IPS DF 4.7 (cell line): ENCODE measurements at regions not wholly inside any gene's neighbourhood (a gene's known extent, or its start where the extent isn't known, plus 50 kb on each side); places are given as distances from the start of the nearest gene placed in this dataset.

Experiments
- DNase-seq: peaks from one replicate; pipeline ENCODE4 v3.0.0-alpha.2; 2013; ENCODE audit warnings: low spot score; ENCODE audit errors: extremely low read depth

DNA sequence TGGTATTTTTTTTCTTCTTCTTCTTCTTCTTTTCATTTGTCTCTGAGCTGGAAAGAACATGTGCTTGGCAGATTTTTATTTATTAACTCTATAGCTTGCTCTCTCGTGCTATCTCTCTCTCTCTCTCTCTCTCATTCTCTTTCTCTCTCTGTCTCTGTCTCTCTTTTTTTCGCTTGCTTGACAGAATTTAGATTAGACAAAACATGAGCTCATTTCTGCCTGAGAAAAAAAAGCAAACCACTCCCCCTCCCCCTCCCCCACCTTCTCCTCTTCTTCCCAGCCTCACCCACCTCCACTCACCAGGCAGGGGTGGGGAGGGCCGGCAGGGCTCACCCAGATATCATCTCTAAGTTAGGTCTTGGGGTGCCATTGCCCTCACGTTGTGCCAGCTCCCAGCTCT is 81.5 kb downstream of the PJA1 start:
- no peak for DNase-seq

DNA sequence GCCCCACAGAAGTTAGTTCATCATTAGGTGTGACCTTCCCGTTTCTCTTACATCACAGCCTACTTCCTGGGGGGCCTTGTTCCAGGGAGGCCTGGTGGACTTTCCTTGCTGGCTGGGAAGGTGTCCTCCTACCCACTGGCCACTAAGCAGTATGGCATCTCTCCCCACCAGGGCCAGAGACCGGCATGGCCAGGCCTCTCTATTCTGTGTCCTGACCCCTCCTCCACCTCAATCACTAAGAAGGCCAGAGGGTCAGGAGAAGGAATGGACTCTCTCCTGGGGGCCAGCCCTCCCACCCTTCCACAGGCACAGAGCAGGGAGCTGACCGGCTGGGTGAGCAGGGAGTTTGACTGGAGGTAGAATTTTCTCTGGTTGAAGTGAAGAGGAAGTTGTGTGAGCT is 81.9 kb downstream of the PJA1 start:
- DNase-seq: no peak

DNA sequence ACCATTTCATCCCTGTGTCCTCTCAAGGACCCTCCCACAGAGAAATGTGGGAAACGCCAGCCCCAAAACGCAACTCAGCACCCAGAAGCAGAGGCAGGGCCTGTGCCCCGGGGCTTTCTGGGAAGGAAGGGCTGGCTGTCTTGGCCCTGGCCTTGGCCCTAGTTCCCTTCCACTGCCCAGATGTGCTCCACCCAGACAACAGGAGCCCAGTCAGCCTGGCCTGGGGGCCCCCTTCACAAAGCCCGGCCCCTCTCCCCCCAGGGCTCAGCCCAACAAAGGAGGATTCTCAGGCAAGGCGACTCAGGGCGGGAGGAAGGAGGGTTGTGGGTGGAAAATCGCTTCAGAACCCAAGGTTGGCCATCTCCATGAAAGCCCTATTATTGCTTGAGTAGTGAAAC is 82.5 kb downstream of the PJA1 start:
- no peak for DNase-seq

DNA sequence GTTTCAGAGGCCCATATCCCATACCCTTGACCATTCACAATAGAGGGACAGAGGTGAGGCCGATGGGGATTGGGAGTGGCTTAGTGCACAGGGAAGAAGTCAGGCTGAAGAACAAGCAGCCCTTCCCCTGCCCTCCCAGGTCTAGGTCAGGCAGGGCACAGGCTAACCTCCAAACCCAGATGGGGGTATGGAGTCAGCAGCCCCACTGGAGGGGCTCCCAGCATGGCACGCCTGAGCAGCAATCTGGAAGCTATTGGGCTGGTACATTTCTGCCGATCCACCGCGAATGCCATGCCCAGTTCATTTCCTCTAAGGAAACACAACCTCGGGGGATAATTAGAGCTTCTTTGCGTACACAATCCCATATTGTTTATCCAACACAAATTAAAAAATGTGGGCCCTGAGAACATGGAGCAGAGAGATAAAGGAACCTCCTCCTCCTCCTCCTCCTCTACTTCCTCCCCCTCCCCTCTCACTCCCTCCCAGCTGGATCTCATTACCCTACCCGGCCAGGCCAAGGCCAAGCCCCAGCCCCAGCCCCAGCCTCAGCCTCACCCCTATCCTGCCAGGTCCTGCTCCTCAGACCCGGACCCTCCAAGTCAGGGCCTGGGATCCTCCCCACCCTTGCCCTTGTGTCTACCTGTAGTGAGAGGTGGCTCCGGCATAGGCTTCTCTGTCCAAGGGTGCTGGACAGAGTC is 83.0 kb downstream of the PJA1 start:
- DNase-seq: no peak

DNA sequence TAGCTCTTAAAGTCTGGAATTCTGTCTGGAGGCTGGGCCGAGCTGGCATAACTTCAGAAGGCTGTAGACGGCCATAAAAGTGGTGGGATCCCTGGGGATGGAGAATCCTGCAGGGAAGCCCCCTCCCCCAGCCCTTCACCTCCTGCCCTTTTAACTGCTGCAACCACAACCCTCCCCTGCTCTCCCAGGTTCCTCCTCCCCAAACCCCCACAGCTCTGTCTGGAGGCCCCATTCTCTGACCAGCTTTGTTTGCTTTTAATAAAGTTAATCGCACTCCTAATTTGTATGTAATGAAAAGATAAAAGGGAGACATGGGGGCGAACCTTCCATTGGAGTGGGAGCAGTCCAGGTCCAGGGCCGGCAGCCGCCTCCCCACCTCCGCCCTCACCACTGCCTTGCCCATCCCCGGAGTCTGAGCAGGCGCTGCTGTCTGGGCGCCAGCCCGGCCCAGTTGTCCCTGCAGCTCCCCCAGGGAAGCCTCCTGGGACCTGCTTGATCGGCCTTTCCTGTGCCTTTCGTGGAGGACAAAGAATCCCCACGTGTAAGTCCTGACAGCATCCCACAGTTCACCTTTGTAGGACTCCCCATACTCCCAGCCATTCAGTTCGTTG is 84.3 kb downstream of the PJA1 start:
- no peak for DNase-seq

DNA sequence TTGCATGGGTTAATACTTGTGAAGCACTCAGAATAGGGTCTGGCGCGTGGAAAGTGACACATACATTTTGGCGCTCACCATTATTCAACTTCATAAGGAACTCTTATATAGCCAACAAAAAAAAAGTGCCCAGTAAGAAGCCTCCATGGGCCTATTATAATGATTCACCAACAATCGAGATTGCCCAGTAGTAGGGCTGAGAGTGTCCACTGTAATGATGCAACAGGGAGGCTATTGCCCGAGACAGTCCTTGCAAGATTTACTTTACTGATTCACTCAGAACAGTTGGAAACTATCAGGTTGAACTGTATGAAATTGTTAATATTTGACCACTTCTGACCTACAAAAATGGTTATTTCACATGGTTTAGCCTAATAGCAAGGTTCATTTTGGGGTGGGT is 86.0 kb downstream of the PJA1 start:
- no peak for DNase-seq

DNA sequence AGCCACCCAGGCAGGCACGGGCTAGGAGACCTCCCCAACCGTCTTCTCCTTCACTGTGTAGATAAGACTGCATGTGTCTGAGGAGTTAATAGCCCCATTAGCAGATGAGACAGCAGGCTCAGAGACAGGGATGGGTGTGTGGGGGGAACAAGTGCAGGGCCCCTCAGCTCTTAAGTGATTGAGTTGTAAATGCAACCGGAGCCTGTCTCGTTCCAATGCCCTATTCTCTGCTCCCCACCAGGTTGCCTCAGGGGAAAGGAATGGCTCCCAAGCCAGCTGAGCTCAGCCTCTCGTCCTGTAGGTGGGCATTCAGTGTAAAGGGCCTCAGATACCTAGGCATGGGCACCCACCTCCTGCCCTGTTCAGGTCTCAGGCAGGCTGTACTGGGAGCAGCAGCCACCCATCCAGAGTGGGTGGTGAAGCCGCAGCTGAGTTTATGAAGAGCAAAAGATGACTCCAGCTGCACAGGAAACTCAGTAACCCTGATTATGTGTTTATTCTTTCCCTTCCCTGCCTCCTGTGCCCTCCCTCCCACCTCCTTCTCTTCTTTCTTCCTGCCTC is 87.3 kb downstream of the PJA1 start:
- no peak for DNase-seq

DNA sequence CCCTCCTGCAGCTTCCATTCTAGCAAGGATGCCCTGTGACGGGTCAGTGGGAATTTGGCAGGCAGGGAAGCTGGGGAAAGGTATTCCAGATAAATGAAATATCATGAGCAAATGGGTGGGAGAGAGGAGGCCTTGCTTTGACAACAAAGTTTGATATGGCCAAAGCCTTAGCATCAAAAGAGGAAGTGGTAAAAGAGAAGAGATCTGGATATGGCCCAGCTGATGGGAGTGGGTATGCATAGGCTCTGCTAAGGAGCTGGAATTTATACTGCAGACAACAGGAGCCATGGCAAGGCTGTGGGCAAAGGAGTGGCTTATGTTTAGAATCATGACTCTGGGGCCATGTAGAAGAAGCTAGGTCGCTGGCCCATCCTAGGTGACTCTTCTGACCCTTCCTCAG is 89.2 kb downstream of the PJA1 start:
- no peak for DNase-seq

DNA sequence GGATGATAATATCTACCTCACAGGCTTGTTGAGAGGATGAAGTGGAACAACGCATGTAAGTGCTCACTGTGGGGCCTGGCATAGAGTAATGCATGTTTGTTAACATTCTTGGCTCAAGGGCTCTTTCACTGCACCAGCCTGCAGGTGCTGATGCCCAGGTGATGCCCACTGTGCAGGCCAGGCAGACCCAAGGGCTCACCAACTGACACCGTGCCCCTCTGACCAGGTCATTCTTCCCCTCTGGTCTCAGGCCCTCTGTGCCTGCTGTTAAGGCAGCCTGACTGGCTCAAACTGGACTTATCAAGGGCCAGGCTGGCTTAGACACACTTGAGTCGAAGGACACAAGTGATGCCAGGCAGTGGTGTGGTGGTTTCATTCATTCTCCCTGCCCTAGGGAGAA is 90.5 kb downstream of the PJA1 start:
- DNase-seq: no peak

DNA sequence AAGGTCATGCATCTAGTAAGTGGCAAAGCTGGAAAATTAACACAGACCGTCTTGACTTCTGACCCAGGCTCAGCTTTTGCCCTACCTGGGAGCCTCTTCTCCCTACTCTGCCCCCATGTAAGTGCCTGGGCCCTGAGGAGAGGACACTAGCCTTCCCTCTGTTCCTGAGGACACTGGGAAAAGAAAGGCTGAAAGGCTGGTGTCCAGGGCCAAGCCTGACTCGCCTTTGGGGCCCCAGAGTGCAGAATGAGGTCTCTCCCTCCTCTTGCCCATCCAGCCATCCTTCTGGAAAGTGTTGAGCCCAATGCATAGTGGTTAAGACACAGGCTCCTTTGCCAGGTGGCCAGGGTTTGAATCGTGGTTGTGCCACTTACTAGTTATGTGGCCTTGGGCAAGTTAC is 91.5 kb downstream of the PJA1 start:
- no peak for DNase-seq

DNA sequence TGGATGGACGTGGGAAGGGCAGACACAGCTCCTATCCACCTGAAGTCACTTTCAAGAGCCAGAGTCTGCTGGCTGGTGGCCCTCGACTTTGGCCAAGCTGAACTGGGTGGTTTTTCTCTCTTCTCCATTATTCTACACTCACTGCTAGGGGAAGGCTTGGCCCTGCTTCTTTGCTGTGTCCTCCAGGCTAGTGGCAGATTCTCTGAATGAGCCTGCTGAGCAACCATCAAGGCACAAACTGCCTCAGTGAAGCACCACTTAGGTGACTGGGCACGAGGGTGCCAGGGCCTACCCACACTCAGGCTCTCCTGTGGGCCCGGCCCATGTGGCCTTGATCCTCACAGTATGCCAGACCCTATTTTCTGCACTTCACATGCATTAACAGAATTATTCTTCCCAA is 92.0 kb downstream of the PJA1 start:
- no peak for DNase-seq

DNA sequence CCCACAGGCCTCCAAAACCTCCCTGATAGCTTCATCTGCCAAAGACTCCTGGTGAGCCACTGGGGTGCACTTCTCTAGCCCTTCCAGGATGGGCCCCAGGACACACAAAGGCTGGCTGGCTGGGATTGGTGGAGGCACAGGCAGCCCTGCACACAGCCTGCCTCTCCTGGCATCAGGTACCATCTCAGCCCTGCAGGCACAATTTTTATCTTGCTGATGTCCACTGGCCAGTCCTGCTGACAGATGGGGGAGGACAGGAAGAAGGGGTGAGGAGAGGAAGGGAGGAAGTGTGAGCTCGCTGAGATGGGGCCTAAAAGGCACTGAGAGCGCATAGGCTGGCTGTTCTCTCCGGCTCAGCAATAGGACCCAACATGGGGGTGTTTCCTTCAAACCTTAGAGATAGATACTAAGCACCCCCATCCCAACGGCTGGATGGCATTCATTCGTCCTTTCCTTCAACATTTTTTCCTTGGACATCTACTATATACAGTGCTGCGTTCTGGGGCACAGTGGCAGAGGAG is 92.7 kb downstream of the PJA1 start:
- no peak for DNase-seq

DNA sequence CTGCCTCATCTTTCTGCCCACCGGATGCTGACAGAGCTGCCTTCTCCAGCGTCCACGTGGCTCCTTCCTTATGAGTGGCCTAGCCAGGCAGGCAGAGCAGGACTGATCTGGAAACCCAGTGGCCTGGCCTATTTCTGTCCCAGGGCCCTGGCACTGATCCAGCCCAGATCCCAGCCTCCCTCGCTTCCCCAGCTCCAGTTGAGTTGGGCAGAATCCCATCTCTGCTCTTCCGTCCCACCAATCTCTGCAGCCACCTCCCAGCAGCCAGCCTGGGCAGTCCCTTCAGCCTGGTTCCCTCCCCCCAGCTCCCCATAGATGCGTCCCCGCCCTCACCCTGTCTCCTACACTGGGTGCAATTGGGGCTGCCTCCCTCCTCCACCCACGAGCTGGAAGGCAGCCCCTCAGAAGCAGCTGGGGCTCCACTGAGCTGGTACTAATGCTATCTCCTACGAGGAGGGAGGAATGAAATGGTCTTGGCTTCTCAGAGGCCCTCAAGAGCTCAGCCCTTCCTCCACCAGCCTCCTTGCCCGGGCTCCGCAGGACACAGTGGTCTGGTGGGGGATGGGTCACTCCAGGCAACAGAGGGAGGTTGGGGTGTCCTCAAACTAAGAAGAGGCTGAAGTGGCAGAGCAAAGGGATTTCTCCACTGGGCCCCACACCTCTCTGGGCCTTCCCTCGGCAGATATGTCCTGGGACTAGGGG is 94.2 kb downstream of the PJA1 start:
- no peak for DNase-seq

DNA sequence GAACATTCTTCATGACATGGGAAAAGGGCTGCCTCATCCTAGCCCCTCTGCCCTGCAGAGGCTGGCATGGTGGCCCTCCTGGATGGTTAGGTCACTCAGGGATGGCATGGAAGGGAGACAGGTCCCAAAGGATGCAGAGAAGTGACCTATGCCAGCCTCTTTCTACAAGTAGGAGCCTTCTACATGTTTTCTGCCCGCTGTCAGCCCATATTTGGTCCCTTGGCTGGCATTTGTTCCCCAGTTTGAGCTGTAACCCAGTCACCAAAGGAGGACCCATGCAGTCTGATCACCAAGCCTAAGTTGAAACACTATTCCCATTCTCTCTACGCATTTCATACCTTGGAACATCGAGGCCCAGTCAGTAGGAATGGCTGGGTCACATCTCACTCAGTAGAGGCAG is 95.4 kb downstream of the PJA1 start:
- DNase-seq: no peak

DNA sequence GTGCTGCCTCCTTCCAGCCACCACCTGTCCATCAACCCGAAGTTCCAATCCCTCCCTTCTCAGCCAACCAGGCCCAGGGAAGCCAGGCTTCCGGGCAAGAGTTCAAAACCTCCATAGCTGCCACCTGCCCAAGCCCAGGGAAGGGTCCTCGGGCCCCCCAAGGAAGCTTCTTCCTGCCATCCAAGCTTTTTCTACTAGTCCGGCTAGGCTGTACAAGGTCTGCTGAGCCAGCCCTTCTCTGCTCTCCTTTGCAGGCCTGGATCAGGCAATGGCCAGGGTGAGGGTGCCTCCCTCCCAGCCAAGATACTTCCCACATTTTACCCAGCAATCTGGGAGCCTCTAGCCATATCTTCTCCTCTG is 96.2 kb downstream of the PJA1 start:
- DNase-seq: no peak

DNA sequence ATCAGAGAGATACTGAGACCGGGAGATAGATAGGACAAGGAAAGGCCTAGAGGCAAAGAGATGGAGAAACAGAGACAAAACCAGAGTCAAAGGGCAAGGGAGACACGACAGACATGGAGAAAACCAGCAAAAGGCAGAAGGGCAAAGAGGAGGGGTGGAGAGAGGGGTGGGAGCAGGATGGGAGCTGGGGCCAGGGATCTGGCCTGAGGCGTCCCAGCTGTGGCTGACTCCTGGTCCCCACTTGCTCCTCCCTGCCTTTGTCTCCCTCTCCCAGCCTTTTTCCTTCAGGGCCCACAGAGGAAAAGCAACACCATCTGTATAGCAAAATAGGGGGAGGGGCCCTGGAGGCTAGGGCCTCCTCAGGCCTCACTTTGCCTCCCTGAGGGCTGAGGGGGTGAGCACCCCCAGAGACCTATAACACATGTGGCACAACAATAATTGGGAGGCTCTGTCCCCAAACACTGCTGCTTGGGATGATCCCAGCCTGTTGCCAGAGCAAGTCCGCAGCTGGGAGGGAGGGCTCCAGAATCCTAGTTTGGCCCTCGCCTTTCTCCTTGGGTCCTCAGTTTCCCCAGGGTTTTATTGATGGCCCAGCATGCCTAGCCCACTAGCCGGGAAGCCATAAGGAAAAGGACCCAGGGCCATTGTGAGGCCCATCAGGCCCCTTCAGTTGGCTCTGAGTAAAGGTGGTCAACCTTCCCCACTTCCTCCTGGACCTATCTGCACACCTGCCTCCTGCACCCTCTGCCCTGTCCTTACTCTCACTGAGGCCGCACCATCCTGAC is 96.8 kb downstream of the PJA1 start:
- DNase-seq: no peak

DNA sequence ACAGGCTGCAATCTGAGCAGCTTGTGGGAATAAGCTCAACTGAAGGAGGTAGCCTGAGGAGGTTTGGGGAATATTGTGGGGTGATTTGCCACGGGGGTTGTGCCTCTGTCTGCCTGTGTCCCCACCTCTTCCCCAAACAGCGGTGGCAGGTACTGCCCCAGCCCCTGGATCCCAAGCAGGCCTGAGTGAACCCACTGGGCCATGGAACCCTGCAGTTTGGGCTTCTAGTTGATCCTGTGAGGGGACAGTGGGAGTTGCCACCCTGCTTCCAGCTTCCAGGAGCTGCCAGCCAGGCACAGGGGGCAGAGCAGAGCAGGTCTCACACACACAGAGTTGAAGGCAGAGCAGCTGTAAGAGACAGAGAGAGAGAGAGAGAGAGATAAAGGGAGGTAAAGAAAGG is 97.4 kb downstream of the PJA1 start:
- no peak for DNase-seq

DNA sequence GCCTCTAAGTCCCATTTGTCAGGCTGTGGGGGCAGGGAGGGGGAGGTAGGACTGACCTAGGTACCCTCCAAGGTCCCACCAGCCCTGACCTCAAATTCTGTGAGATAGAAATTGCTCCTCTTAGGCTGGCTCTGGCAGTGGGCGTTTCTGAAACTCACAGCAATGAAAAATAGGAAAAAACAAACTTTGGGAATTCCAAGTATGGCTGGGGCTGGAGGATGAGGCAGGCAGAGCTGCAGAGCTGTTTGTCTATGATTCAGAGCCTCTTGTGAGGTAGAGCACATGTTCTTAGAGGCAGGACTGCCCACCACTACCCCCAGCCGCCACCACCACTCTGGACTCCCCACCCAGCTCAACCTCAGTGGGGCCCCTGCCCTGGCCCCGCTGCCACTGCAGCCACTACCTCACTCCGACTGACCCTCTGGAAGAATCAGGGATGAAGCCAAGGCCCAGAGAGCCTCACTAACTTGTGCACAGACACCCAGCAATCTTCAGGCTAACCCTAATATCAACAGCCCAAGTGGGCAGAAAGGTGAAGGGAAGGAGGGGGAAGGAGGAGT is 98.2 kb downstream of the PJA1 start:
- DNase-seq: no peak

DNA sequence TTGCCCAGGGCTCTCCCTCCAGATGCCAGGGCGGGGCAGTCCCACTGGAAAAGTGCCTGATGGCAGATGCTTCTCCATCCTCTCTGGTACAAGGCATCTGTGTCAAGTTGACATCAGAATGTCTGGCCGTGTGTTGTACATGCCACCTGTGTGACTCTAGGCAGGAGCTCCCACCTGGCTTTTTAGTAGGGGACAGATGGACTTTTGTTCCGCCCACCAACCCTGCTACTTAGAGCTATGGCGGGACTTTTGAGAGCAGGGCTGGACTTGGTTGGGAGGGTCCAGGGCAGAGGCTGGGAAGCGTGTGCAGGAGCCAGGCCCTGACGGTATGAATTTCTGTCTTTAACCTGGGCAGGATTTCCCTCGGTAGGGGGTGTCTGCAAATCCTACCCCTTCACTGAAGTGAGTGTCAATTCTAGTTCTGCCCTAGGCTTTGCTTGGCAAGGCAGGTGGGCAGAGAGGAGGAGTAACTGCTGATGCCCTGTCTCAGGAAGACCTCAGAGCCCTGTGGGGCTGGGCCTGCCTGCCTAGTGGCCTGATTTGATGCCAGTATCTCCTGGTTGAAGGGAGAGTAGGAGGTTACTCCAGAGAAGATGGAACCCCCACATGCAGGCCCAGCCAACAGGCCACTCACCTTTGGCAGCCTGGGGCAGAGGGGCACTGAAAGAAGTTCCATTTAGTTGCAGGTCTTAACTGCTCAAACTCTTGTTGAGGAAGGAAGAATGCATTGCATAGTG is 99.1 kb downstream of the PJA1 start:
- no peak for DNase-seq

DNA sequence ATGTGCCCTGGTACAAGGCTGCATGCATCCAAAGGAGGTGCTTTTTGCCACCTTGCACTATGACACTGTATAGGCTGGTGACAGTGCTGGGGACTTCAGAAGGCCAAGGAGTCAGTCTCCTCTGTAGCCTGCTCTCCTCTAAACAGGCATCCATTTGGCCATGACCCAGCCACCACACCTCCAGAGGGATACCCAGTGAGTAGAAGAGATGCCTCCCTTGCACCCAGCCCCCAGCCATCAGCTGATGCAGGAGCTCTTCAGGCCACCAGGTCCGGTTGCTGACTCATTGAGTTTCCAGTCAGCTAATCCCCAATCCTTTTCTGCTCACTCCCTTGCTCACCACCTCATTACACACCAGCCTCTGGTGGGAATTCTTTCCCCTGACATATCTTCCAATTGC is 99.8 kb downstream of the PJA1 start:
- DNase-seq: no peak

DNA sequence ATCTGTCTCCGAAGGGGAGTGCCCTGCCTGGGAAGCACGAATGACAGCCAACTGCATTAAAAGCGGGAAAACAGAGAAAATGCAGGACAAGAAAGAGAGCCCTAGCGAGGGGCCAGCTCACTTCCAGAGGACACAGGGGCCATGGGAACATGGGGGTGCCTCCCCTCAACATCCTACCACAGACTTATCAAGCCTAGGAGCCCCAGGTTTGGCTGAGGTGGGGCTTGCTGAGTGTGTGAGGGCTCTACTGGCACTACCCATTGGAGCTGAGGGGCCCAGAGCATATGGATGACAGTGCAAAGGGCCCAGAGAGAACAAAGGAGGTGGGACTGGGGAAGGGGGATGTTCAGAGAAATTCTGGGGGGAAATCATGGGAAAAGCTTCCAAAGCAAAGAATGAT is 101.8 kb downstream of the PJA1 start:
- DNase-seq: no peak
